Cardiac septum (tissue), 1 donor: ENCODE measurements at regions not wholly inside any gene's neighbourhood (a gene's known extent, or its start where the extent isn't known, plus 50 kb on each side); places are given as distances from the start of the nearest gene placed in this dataset.

Experiments
- DNase-seq: peaks from one replicate; pipeline ENCODE4 v3.0.0-alpha.2; 2020; ENCODE audit warnings: low spot score
- intact Hi-C: fragments of 100-400 bp; cut with DNase I; formaldehyde crosslinking; loops from one replicate; pipeline ENCODE4 v1.14.0; 2022
- donor health status: DM: no; HTN: no; CAD: no.

DNA sequence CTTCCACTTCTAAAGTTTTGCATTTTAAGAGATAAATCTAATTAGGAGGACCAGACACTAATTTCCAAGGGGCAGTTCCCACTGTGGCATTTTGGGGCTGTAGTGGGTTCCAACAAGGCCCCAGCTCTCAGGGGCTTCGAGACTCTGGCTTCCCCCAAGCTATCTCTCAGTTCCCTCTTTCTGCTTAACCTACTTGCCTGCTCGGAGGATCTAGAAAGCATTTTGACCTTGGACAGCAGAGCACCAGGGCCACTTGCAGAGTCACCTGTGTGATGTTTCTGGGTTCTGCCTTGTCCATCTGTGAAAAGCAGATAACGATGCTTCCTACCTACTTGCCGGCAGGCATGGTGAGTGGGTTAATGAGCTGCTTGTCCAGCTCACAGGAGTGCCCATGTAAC is 175.4 kb downstream of the MED10 start:
- intact Hi-C loops = no loop called here
- no peak for DNase-seq

DNA sequence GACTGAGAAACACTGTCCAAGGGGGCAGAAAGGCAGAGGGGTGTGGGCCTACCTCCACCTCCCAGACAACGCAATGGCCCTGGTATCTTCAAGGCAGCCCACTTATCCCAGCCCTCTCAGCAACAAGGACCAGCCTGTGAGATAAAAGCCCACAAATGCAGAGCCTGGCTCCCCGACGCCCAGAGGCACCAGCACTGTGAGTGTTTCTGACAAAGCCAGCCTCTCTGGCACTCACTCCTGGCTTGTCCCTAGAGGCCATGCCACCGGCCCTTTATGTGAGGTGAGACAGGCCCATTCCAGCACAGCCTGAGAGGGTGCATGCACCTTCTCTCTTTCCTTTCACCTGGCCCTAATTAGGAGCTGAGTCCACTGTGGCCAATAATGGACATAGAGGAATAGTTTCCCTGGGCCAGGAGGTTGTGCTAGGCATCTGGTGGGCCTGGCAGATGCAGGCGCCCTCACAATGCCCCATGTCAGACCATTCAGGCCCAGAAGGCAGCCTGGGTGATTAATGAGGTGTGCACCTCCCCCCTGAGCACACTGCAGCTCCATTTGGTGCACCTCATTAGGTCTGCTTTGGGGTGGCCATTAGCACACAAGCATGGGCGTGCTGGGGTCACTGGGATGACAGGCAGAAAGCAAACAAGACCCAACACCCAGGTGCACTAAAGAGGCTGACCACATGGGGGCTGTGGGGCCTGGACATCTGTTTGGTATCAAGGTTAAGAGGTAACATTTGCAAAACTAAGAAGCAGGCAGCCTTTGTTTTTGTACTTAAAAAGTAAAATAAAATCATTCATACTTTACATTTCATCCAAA is 176.0 kb downstream of the MED10 start:
- intact Hi-C loops = no loop called here
- DNase-seq = no peak

DNA sequence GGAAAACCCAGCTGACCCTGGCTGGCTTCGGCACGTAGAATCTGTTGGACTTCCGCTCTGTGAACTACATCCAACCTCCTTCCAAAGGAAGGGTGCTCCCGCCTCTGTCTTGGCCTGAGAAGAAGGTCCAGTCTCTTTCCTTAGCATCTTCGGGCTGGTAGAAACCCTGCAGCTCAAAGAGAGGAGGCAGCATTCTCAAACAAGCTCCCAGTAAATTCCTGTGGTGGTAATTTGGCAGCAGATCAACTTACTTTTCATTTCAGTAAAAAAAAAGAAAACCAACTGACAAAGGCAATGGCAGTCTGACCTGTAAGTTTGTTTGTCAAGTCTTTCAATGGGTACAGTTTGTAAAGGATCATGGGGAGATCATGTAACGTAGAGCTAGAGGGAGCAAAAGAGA is 176.7 kb downstream of the MED10 start:
- DNase-seq = no peak
- intact Hi-C loops = no loop called here

DNA sequence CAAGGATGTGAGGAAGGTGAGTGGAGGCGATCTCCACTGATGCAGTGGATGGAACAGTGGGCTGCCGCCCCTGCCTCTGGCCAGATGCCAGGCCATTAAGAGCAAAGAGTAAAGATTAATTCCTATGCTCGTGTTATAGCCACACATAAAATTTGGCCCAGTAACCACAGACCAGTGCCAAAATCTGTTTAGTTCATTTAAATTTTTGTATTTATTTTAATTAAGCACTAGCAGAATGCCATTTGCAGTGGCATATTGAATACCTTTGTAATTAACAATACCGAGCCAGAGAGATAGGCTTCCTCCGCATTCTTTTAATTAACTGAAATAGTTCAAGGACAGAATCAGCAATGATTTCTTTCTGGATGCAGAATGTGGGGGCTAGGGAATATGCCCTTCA is 179.8 kb downstream of the MED10 start:
- intact Hi-C loops = no loop called here
- no peak for DNase-seq

DNA sequence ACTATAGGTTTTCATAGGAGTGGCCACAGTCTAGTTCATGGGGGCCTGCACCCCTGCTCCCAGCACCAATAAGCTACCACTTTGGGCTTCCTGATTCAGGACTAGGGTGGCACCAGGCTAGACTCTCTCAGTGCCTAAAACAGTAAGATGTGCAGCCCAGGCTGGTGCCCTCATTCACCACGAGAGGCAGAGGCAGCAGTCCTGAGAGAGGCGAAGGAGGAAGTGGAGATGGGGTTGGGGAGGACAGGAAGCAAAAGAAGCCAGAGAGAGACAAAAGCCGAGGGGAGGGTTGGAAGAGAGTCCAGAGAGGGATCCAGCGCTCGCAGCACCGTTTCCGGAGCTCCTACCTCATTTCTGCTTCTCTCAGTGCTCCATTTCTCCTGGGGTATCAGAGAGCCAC is 180.9 kb downstream of the MED10 start:
- intact Hi-C loops = no loop called here
- no peak for DNase-seq

DNA sequence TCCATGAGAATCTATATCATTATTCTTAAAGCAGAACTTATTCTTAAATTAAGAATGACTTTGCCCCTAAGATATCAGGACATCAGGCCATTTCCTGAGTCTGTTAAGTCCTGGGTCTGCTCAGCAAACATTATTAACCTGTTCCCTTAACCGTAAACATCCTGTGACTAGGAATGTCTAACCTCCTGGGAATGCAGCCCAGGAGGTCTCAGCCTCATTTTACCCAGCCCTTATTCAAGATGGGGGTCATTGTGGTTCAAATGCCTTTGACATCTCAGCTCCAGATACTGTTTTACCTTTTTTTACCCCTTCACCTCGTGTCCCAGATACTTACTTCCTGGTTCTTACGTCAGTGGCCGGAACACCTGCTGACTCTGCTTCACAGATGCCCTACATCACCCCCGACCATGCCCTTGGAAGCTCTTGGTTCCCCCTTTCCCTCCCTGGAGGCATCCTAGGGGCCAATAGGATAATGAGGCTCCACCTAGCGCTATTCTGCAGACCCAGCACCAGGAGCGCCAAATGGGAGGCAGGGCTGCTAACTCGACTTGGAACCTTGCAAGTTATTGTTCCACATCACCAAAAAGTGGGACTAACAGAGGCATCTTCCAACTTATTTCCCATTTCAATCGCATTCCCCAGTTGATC is 182.5 kb downstream of the MED10 start:
- intact Hi-C loops = no loop called here
- no peak for DNase-seq

DNA sequence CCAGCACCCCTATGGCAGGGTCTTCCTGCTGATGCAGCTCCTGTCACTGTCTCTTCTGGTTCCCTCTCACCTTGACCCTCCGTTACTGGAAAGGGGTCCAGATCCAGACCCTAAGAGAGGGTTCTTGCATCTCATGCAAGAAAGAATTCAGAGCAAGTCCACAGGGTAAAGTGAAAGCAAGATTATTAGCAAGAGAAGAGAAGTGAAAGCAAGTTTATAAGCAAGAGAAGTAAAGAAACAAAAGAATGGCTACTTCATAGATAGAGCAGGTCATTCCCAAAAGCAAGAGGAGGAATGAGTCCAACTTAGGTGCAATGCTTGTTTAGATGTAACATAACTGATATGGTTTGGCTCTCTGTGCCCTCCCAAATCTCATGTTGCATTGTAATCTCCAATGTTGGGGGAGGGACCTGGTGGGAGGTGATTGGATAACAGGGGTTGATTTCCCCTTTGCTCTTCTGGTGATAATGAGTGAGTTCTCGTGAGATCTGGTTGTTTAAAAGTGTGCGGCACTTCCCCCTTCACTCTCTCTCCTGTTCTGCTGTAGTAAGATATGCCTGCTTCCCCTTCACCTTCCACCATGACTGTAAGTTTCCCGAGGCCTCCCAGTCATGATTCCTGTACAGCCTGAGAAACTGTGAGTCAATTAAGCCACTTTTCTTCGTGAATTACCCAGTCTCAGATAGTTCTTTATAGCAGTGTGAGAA is 183.3 kb downstream of the MED10 start:
- no peak for DNase-seq
- intact Hi-C loops = no loop called here

DNA sequence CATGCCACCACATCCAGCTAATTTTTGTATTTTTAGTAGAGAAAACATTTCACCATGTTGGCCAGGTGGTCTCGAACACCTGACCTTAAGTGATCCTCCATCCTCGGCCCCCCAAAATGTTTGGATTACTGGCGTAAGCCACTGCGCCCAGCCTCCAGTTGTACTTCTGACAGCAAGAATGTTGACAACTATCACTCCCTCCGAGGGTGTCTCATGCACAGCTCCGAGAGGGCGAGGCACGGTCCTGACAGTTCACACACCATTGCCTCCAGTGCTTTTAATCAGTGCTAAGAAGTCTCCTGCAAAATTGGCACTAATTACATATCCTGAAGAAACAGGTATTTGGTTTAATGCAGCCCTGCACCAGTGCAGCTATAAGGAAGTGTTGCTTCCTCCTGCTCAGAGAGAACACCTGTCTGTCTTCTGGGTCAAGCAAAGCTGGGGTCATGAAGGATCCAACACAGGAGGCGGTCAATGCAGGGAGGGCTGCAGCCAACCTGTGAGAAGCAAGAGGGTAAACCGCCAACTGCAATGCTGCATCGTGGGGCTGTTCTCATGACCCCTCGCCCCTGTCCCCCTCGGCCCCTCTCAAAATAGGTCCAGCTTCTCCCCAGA is 184.0 kb downstream of the MED10 start:
- DNase-seq = no peak
- intact Hi-C loops = no loop called here

DNA sequence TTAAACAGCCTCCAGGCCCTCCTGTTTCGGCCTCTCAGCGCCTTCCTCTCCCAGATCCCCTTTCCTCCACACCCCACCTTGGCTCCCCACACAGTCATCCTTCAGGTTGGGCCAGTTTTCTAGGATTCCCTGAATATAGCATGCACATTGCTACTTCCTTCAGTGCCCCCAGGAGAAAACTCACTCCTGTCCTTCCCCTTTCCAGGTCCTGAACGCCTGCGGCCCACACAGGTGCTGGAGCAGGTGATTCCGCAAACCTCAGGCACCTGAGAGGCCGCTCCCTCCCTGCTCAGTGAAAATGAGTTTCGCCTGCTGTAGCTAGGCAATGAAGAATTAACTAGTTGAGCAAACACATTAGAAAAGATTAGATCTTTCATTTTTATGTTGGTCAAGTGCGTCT is 185.0 kb downstream of the MED10 start:
- intact Hi-C loops = no loop called here
- no peak for DNase-seq

DNA sequence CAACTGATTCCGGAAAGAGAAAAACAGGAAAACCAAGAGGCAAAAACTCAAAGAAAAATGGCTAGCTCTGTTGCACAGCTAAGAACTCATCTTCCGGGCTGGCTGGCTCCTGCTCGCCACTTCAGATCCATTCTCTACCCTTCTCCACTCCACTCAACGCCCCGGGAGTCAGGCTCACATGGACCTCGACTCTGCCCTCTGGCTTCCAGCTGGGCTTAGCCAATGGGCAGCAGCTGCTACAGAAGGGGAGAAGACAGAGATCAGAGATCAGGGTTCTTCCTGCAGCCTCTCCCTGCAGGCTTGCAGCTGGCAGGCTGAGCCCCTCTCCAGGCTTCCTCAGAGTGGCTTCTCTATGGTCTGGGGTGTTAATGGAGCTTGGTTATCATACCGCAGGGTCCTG is 187.5 kb downstream of the MED10 start:
- intact Hi-C loops = no loop called here
- DNase-seq = no peak

DNA sequence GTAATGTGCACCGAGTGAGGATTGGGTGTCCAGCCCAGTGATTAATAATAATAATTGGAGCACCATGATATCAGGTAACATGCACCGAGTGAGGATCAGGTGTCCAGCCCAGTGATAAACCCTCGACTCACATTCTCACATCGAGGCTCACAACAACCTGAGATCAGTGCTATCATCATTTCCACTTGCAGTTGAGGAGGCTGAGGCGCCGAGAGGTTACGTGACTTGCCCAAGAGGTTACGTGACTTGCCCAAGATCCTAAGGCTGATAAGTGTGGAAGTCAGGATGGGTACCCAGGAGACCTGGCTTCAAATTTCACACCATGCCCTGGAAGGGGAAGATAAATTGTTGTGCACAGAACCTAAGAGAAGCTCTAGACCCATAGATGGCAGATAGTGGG is 189.4 kb downstream of the MED10 start:
- intact Hi-C loops = no loop called here
- no peak for DNase-seq

DNA sequence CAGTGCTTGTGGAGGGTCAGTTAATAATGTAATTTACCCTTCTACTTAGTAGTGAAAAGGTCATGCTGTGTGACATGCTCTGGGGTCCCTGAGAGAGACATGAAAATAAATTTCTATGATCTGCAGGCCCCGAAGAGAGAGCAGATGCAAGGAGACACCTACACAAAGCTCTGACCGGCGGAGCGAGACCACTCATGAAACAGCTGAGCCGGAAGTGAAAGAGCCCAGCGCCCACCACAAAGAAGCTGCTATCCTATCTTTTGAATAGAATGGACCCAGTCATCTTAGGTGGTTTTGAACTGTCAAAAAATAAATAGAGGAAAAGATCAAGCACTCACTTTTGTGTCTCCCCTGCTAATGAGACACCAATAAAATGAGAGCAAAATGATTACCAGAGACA is 190.0 kb downstream of the MED10 start:
- intact Hi-C loops = no loop called here
- no peak for DNase-seq

DNA sequence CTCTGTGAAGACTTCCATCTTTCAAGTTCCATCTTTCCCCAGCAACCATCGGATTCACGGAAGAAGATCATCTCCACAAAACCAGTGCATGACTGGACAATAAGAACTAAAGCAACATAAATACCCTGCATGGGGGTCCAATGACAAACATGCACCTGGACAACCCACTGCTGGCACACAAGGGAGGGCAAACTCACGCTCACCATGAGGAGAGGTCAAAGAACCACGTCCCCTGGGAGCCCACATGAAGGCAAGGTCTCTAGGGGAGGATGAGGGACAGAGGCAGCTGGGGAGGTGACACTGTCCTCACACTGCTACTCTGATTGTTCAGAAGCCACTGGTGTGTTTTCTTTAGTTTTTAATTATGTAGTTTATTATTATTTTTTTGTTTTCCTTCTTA is 190.8 kb downstream of the MED10 start:
- no peak for DNase-seq

DNA sequence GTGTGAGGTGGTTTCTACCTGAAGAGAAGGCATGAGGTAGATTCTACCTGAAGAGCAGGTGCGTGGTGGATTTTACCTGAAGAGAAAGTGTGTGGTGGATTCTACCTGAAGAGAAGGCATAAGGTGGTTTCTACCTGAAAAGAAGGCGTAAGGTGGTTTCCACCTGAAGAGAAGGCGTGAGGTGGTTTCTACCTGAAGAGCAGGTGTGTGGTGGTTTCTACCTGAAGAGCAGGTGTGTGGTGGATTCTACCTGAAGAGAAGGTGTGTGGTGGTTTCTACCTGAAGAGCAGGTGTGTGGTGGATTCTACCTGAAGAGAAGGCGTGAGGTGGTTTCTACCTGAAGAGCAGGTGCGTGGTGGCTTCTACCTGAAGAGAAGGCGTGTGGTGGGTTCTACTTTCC is 192.8 kb downstream of the MED10 start:
- intact Hi-C loops = no loop called here
- no peak for DNase-seq

More for the DNA sequence above, 190.8 kb downstream of the MED10 start:
- intact Hi-C loops = no loop called here

DNA sequence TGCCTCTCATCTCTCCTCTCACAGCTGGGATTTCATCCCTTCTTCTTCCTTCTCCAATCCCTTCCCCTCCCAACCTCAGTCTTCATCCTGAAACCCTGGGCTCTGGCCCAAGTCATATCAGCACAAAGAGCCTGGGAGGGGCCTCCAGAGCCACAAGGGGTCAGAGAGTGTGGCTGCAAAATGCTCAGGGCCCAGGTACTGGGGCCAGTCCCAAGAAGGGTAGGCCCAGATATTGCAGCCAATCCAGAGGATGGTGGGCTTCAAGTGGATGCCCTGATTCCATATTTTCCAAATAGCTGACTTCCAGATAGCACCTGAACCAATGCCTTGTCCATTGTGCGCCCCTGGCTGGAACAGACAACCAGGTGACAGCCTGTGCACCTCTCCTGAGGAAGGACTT is 193.9 kb downstream of the MED10 start:
- intact Hi-C loops = no loop called here
- DNase-seq = no peak

DNA sequence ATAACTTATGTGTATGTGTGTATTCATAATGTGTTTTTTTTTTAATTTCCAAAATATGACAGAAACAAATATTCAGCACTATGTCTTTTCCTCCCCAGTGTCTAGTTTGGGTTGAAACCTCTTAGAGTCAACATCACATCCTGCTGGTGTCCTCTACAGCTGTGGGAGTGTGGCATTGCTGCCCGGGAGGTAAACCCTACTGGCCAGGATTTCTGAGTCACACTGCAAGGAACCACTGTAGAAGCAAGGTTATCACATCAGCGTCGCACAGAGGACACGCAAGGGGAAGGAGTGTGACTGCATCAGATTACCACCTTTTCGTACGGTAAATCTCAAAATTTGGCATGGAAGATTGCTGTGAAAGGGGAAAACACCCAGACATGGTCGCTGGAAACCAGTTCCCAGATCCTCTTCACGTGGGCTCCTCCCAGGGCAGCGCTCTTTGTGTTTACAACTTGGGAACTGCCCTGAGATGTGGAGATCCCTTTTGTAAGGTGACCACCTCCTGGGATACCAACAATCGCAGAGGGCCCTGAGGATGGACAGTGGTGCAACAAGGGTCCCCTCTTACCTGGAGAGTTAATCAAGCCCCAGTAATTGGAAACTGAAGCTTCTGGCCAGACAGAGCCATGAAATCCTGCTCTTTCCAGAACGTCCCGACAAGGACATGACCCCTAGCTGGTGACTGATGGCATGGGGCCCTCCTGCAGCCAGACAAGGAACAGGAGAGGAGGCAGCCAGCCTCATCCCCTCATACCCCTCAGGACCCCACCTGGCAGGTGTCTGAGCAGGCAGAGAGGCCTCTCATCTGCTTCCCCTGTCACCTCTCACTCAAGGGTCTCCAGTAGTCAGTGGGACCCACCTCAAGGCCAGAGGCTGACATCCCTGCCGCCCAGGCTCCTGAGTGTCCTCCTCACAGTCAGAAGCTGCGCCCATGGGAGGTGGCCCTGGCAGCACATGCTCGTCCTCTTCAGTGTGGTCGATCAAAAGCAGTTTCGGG is 194.7 kb downstream of the MED10 start:
- intact Hi-C loops = no loop called here
- no peak for DNase-seq

DNA sequence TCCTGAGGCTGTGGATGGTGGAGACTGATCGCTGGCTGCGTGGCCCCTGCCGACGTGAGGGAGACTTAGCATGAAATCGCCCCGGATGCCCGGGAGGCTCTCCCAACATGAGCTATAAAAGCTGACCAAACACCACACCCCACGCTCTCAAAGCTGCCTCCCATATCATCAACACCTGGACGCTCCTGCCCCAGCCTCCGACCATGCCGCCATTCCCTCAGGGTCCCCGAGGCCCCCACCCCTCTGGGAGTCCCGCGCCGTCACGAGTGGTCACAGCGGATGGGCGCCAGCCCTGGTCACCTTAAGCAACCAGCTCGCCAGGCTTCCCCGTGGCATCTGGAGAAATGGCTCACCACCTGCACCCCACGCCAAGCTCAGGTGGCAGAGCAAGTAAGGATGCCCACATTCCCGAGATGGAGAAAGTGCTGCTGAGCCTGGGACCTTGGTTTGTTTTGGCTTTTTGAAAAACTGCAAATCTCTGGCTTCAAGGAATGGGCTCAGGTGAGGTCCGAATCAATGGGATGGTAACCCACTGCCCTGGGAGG is 196.0 kb downstream of the MED10 start:
- intact Hi-C loops = no loop called here
- DNase-seq = no peak

DNA sequence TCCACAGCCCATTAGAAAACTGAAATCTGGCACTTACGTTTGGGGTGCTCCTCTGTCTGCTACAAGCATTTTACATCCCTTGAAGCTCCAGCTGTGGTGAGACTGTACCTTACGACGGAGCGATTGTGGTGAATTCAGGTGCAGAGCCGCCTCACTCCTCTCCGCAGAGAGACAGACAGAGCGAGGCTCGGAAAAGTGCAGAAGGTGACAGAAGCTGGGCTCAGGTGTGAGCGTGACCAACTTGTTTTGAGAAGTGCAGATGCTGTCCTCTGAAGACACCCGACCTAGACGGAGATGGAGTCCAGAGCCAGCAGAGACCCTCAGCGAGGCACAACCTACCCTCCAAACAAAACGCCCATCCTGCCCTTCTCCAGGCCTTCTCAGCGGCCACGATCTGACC is 196.5 kb downstream of the MED10 start:
- intact Hi-C loops = no loop called here
- no peak for DNase-seq

DNA sequence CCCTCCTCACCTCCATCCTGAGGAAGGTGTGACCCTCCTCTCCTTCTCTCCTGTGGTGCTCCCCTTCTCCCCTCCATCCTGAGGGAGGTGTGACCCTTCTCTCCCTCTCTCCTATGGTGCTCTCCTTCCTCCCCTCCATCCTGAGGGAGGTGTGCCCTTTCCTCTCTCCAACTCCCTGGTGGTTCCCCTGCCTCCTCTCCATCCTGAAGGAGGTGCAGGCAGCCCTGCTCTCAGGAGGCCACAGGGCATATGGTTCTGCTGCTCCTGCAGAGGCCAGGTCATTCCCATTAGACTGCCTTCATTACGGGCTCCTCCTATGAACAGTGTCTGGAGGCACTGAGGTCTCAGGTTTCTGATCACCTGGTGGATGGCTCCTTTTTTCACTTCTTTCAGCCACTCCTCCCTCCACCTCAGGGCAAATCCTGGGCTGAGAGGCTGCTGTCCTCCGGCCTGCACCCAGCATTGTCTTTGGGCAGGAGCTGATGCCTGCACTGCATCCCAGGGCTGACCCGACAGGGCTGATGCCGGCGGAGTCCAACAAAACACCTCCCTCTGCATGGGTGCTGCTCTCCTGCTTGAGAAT is 197.1 kb downstream of the MED10 start:
- no peak for DNase-seq
- intact Hi-C loops = no loop called here
